NCI-H1436 (cell line): ENCODE measurements at regions not wholly inside any gene's neighbourhood (a gene's known extent, or its start where the extent isn't known, plus 50 kb on each side); places are given as distances from the start of the nearest gene placed in this dataset.
"Not testable (repeated sequence)": the region's sequence is repeated elsewhere in the genome, so short reads cannot be mapped to it uniquely, and the experiment has no call there.

Experiments used
- DNase-seq: peaks from one replicate; lab custom pipeline; 2025; lab: John Stamatoyannopoulos, UW

DNA sequence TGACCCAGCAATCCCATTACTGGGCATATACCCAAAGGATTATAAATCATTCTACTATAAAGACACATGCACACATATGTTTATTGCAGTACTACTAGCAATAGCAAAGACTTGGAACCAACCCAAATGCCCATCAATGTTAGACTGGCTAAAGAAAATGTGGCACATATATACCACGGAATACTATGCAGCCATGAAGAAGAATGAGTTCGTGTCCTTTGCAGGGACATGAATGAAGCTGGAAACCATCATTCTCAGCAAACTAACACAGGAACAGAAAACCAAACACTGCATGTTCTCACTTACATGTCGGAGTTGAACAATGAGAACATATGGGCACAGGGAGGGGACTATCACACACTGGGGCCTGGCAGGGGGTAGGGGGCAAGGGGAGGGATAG, 183.0 kb downstream of the HACE1 start:
- not testable (repeated sequence) for DNase-seq

DNA sequence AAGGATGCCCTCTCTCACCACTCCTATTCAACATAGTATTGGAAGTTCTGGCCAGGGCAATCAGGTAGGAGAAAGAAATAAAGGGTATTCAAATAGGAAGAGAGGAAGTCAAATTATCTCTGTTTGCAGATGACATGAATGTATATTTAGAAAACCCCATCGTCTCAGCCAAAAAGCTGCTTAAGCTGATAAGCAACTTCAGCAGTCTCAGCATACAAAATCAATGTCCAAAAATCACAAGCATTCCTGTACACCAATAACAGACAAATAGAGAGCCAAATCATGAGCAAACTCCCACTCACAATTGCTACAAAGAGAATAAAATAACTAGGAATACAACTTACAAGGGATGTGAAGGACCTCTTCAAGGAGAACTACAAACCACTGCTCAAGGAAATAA, 184.6 kb downstream of the HACE1 start:
- DNase-seq, result not testable (repeated sequence)

DNA sequence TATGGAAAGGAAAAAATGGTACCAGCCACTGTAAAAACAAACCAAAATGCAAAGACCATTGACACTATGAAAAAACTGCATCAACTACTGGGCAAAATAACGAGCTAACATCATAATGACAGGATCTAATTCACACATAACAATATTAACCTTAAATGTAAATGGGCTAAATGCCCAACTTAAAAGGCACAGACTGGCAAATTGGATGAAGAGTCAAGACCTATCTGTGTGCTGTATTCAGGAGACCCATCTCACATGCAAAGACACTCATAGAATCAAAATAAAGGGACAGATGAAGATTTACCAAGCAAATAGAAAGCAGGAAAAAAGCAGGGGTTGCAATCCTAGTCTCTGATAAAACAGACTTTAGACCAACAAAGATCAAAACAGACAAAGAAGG, 186.6 kb downstream of the HACE1 start:
- not testable (repeated sequence) for DNase-seq

DNA sequence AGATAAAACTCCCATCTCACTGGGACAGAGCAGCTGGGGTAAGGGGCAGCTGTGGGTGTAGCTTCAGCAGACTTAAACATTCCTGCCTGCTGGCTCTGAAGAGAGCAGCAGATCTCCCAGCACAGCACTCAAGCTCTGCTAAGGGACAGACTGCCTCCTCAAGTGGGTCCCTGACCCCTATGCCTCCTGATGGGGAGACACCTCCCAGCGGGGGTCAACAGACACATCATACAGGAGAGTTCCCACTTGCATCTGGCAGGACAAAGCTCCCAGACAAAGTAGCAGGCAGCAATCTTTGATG, 188.2 kb downstream of the HACE1 start:
- not testable (repeated sequence) for DNase-seq

DNA sequence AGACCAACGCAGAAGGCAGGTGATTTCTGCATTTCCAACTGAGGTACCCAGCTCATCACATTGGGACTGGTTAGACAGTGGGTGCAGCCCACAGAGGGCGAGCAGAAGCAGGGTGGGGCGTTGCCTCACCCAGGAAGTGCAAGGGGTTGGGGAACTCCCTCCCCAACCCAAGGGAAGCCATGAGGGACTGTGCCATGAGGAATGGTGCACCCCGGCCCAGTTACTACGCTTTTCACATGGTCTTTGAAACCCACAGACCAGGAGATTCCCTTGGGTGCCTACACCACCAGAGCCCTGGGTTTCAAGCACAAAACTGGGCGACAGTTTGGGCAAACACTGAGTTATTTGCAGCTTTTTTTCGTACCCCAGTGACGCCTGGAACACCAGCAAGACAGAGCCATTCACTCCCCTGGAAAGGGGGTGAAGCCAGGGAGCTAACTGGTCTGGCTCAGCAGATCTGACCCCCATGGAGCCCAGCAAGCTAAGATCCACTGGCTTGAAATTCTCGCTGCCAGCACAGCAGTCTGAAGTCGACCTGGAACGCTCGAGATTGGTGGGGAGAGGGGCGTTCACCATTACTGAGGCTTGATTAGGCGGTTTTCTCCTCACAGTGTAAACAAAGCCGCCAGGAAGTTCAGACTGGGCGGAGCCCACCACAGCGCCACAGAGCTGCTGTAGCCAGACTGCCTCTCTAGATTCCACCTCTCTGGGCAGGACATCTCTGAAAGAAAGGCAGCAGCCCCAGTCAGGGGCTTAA, 188.7 kb downstream of the HACE1 start:
- DNase-seq, result not testable (repeated sequence)

DNA sequence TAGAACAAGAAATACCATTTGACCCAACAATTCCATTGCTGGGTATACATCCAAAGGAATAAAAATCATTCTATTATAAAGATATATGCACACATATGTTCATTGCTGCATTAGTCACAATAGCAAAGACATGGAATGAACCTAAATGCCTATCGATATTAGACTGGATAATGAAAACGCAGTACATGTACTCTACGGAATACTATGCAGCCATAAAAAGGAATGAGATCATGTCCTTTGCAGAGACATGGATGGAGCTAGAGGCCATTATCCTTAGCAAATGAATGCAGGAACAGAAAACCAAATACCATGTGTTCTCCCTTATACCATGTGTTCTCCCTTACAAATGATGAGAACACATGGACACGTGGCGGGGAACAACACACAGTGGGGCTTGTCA, 190.2 kb downstream of the HACE1 start:
- no peak for DNase-seq

DNA sequence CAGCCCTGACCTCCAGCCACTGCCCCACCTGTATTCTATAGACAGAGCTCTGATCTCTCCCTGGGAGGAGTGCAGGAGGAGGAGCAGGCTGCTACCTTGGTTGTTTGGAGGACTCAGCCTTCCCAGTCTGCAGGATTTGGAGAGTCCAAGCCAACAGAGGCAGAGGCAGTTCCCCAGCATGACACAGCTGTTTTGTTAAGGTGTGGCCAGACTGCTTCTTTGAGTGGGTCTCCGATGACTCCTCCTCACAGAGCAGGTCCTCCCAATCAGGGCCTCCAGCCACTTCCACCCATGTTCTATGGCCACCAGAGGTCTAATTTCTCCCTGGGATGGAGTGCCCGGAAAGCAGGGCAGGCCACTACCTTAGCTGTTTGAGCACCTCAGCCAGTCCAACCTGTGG, 203.5 kb downstream of the HACE1 start:
- no peak for DNase-seq

DNA sequence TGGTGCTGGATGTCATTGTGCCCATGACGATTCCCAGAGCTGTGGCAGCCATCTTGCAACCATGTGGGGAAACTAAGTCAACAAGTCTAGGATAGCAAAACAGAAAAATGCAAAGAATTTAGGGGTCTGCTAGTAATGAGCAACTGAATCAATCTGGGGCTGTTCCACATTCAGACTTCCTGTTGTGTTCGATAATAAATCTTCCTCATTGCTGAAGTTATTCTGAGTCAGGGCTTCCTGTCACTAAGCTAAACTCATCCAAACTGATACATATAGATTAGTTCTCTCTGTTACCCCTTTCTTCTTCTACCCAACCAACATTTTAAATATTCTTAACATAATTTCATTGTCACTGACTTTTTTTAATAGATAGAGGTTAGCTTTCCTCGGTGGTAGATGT, 205.9 kb downstream of the HACE1 start:
- no peak for DNase-seq

DNA sequence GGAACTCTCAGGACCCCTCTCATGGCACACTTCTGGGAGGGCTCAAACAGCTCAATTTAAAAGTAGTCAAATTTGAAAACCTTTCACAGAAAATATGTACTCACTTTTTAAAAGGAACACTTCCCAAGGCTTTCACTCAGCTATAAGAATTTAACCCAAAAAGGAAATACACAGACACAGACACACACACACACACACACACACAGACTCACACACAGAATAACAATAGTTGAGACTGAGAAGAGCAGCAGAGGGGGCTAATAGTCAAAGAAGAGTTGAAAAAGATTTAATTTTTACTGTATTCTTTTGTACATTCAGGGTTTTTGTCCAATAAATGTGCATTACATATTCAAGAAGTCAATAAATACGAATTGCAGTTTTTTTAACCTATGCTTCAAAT, 211.4 kb downstream of the HACE1 start:
- DNase-seq, result no peak

DNA sequence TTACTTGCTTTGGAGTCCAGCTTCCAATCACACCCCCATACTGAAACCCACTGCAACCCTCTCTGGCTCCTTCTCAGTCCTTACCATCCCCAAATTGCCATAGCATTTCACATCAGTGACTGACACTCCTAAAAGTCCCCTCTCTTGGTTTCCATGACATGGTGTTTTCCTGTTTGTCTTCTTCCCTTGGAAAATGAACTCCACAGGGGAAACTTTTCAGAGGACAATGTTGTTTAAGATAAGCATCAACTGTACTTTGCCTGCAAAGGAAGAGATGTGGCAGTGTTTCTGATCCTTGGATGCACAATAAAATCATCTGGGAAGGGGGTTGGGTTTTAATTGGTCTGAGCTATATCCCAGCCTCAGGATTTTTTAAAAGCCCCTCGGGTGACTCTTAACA, 214.9 kb downstream of the HACE1 start:
- DNase-seq, result no peak

DNA sequence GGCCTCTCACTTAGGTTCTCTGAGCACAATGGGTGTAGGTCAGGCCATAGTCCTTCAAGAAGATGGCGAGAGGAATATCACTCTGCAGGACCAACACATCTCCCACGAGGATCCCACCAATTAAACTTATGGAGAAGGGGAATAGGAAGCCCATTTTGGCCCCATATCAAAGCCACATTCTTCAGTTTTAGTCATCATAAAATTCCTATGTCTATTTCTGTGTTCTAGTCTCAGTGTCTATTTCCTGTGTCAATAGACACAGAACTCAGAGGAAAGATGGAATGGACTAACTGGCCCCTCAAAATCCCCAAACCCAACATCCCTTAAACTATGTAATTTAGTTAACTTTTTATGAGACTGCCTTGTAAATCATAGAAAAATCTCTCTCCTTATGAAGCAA, 216.8 kb downstream of the HACE1 start:
- no peak for DNase-seq

DNA sequence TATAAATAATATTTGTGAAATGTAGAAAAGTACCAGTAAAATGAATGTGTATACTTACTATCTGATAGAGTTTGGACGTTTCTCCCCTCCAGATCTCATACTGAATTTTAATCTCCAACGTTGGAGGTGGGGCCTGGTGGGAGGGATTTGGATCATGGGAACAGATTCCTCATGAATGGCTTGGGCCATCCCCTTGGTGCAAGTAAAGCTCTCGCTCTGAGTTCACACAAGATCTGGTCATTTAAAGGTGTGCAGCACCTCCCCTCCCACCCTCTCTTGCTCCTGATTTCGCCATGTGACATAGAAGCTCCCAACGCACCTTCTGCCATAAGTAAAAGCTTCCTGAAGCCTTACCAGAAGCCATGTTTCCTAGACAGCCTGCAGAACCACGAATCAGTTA, 219.0 kb downstream of the HACE1 start:
- DNase-seq, result no peak

DNA sequence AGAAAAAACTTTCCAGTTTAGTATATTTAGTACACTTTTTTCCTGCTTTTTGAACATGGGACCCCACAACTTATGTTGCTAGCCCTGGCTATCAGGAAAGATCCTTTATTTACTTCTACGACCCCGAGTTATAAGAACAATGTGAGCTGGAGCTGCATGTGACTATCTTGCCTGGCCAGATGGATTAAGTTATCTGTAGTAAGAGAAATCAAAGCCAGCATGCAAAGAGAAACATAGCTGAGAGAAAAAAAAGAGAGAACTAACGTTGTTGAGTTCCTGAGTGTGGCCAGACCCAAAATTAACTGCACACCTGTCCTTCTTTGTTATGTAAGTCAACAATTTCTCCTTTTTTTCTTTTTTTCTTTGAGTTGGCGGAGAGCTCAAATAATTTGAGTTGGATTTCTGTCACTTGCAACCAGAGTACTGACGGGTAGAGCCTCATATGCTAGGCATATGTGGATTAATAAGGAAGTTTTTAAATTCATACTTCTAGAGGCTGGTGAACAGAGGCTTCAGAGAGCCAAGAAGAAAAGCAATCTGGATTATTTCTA, 219.5 kb downstream of the HACE1 start:
- DNase-seq, result no peak

DNA sequence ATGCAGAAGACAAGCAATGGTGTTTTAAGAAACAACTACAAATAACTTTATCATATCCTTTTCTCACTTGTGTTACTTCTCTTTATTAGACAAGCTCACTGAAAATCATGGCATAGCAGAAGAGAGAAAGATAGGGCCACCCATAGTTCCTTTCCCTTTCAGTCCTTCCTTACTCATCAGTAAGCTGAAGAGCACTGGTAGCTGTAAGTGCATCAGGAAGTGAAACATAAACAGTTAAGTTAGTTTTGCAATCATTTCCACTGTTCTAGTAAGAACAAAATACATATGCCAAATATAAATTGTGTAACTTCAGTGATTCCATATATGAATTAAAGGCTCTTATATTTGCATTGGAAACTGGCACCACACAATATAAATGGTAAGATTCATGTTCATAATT, 220.1 kb downstream of the HACE1 start:
- no peak for DNase-seq

DNA sequence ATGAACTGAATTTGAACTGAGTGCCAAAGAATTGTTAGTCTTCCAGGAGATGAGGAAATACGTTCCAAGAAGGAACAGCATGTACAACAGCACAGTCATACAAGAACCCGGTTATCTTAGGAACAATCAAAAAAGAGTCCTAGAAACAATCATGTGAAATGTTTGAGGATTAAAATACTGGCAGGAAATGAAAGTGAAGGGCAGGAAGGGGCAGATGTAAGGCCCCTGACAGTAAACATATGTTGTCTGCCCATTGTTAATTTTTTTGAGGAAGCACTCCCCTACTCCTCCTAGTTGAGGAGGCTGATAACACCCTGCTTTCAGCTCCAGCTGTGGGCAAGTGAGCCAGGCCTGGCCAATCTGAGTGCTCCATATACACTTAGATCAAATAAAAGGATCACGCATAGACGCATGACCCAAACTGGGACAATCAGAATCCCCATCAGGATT, 220.9 kb downstream of the HACE1 start:
- no peak for DNase-seq

DNA sequence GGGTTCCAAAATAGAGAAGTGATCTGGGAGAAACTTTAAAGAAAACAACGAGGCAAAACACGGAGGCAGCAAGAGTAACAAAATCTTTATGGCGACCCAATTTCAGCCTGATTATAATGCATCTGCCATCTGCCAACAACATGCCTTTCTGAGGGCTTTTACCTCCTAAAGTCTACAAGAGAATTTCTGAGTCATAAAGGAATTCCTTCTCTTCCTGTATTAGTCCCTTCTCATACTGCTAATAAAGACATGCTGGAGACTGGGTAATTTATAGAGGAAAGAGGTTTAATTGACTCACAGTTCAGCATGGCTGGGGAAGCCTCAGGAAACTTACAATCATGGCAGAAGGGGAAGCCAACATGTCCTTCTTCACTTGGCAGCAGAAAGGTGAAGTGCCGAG, 226.6 kb downstream of the HACE1 start:
- no peak for DNase-seq

DNA sequence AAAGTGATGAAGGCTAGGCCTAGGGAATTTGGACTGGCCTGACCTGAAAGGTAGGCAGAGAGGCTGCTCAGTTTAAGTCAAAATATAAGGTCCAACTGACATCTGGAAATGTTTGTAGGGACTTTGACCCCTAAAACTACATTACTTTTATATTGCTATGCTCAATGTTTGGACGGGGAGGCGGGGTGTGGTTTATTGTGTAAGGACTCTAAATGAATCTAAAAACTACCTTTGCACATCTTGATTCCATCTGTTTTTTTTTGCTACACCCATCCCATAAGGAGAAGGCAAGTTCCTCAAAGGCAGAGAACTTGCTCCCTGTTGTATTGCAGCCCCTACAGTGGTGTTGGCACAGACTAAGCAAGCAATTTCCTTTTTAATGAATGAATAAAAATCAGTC, 227.1 kb downstream of the HACE1 start:
- no peak for DNase-seq

DNA sequence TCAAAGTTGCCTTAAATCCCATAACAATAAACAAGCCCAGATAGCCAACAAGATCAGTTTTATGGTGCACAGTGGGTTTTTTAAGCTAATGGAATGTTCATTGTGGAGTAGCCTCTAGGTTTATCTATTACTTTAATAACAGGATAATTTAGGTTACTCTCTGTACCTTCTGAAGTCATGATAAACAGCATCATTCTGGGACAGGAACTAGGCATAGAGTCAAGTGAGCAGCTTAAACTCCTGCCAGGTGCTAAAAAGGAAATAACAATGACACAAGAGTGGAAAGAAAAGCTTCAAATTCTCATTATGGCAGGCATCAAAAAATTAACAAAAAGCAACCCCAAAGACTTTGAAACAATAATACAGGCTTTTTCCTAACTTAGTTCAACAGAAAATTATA, 228.8 kb downstream of the HACE1 start:
- no peak for DNase-seq

DNA sequence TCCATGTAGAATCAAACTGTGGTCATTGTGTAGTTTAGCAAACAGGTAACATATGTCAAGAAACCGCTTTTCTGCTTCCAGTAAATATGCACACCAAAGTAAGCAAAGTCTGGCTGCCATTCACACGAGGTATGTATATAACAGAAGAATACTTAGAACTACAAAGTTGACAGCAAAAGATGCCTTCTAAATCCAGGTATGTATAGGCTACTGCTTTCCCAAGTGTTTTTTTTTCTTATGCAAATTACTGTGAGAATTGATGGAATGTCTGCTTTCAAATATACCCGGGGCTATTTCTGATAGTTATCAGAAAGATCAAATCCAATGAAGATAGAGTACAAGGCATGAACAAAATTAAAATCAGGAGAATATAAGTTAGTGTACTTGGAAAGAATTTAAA, 229.2 kb downstream of the HACE1 start:
- no peak for DNase-seq

DNA sequence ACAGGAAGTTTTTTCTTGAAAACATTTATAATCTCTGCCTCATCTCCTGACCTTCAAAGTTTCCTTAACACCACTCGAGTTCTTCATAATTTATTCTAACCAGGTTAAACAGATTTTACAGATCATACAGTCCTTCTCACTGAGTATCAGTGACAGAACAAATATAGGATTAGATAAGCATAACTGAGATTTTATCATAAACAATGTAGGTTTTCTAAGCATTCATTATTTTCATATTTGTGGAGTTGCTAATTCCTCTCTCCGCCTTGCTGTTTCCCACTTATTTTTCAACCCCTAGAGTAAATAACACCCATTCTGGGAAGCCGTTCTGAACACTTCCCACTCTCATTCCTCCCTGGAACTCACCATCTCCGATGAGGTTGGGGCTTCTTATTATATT, 229.9 kb downstream of the HACE1 start:
- DNase-seq, result no peak

DNA sequence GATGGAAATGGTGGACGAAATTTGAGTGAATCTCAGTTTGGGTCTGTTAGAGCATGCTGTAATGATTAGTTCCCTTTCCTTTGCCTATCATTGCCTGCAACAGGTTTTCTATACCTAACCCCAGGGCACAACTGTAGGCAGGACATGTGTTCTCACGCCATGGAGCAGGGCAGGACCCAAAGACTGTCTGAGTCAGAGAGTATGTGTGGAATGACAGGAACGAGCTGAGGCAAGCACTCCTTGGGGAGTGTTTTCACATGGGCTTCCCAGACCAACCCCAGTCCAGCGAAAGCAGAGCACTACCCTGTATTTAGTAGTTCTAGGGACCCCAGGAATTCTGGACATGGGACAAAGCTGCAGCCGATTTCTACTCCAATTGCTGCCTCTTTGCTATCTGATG, 234.2 kb downstream of the HACE1 start:
- DNase-seq, result no peak

DNA sequence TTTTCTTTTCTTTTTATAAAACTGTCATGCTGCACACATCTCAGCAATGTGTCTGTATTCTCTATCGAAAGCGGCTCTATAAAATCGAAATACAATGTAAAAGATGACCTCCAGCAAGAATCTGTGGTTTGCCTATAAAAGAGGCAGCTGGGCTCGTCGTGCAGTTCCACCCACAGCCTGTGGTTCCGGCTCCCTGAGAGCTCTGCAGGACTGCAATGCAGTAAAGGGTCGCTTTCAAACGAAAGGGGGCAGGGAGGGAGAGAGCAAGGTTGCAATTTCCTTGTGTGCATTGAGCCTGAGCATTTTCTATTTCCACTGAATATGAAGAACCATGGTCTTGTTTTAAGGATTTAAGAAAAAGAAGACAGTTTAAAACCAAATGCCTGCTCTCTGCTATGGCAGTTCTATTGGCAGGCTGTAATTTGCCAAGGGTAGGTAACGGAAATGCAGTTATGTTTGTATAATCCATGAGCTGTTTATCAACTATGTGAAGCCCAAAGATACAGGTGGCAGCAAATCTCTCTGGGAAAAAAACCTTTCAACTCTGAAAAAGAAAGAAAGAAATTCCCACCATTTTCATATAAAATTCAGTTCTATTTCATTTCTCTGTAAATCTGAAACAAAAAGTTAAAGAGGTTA, 236.5 kb downstream of the HACE1 start:
- no peak for DNase-seq

DNA sequence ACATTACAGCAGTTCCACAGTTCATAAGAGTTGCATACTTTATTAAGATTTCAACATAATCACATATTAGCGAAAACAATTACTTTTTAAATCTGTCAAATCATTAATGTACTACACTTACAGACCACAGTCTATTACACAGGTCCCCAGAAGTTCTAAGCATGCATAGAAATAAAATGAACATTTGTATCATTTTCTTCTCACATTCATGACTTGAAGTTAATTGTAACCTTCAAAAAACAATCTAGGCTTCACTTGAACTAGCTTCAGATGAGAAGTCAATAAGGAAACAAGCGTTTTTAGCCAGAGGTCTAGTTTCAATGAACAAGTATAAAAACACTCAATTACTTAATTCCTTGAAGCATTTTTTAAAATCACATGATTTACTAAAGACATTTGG, 238.3 kb downstream of the HACE1 start:
- DNase-seq, result no peak

DNA sequence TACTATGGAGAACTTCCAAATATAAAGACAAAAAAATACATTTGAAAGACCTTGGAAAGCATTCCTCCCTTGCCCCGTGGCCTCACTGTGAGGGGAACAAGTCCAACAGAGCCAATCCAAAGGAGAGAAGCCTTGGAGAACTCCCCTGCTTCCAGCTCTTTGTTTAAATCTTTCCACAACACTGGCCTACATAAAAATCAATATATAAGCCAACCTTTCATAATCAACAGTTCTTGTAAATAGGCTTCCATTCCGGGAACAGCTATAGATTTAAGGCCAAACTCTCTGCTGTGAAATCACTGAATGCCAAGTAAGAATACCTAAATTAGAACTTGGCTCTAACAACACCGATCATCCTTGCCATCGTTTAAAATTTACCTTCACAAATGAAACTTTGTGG, 242.1 kb downstream of the HACE1 start:
- DNase-seq, result no peak
